ENCODE measurements at regions not wholly inside any gene's neighbourhood (a gene's known extent, or its start where the extent isn't known, plus 50 kb on each side); places are given as distances from the start of the nearest gene placed in this dataset.

DNA sequence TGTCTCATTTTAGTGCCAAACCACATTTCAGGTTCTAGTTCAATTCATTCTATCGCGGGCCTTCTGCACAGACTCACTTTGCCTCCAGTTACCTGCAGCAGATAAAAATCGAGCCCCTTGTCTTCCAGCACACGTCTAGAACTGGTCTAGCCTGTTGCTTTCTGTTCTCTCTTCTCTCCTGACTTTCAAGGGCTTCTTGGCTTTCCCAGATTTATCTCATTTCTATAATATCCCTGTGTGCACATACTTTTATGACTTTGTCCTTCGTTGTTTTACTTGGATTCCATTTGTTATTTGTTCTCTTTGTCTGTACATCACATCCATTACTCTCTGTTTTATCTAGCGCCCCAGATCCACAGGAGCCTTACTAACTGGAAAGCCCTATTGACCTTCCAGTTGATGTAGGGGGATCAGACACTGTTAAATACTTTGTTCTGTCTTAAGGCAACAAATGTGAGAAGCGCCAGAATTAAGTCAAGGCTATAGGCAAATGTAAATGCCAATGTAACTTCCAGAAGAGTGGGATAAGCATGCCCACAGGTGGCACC, 284.5 kb upstream of the ADGRL4 start:
- TF ChIP-seq, protein P1, sequence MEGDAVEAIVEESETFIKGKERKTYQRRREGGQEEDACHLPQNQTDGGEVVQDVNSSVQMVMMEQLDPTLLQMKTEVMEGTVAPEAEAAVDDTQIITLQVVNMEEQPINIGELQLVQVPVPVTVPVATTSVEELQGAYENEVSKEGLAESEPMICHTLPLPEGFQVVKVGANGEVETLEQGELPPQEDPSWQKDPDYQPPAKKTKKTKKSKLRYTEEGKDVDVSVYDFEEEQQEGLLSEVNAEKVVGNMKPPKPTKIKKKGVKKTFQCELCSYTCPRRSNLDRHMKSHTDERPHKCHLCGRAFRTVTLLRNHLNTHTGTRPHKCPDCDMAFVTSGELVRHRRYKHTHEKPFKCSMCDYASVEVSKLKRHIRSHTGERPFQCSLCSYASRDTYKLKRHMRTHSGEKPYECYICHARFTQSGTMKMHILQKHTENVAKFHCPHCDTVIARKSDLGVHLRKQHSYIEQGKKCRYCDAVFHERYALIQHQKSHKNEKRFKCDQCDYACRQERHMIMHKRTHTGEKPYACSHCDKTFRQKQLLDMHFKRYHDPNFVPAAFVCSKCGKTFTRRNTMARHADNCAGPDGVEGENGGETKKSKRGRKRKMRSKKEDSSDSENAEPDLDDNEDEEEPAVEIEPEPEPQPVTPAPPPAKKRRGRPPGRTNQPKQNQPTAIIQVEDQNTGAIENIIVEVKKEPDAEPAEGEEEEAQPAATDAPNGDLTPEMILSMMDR (IDR thresholded peaks at IDR 0.05) = no peak
- no peak for TF ChIP-seq POLR2A (IDR thresholded peaks at IDR 0.05)
